M059J (cell line): ENCODE measurements at regions not wholly inside any gene's neighbourhood (a gene's known extent, or its start where the extent isn't known, plus 50 kb on each side); places are given as distances from the start of the nearest gene placed in this dataset.

Experiments
- DNase-seq: peaks from one replicate; pipeline ENCODE4 v3.0.0-alpha.2; 2012; ENCODE audit warnings: low read depth

DNA sequence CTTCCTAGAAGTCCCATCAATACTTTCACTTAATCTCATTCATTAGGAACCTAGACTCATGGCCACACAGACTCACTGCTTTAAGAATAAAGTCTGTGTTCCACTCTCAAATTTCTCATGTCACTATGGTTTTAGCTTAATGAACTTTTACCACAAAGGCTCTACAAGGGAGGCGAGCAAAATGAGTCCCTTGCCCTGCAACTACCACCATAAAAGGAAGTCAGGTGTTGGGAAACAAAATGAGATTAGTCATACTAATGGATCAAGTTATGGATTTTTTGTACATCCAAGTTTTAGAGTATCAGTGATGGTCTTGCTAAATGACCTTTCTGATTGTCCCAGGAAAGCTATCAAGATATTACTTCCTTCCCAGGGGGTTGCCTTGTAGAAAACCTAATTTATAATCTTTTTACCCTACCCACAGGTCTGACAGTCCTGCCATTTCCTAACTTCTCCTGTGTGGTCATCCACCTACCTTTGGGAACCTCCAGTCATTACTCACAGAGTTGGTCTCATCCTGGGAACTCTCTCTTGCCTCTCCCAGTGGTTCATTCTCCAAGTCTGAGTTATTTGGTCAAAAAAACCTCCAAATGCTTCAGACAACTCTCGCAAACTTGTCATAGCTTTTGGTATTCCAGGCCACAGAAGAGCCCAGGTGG is 51.8 kb upstream of the SLC16A1 start:
- DNase-seq, result peak; percentile 22

DNA sequence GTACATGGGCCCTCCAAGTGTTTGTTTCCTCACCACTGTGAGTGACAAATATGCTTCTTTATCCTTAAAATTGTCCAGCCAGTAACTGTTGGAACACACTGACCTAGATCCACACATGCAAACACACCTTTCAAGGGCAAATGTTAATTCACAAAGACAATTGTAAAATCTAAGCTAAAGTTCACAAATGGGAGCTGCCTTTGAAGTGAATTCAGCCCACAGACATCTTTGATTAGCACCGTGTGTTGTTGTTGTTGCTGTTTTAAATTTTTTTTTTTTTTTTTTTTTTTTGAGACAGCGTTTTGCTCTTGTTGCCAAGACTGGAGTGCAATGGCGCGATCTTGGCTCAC is 52.3 kb upstream of the SLC16A1 start:
- no peak for DNase-seq

DNA sequence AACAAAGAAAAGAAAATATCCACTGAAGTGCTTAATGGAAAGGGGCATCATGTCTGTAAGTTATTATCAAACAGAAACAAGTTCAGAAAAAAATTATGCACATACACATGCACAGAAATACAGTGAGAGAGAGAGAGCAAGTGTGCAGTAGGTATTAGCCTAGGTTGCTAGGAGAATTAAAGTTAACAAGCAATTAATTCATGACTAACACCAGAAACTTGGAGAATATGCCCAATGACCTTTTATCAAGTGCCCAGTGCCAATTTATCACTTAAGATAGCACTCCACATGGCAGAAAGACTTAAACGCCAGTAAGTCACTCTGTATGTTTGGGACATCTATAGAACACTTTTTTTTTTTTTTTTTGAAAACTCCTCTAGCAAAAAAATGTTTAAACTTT is 56.2 kb upstream of the SLC16A1 start:
- DNase-seq, result peak; percentile 46

DNA sequence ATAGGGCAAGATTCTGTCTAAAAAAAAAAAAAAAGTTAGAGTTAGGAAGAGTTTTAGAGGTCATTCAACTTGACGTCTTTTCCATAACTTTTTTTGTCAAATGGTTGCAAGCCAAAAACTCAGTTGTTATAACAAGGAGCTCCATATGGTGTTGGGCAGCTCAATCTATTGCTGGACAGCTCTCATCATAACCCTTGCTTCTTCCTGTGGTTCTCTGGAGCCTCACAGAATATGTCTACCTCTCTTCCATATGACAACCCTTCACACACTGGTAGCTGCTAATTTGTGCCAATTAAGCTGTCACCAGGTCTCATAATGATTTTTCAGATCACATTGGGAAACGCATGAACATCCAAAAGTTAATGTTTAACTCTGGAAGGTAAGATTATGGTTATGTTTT is 57.8 kb upstream of the SLC16A1 start:
- DNase-seq, result no peak

DNA sequence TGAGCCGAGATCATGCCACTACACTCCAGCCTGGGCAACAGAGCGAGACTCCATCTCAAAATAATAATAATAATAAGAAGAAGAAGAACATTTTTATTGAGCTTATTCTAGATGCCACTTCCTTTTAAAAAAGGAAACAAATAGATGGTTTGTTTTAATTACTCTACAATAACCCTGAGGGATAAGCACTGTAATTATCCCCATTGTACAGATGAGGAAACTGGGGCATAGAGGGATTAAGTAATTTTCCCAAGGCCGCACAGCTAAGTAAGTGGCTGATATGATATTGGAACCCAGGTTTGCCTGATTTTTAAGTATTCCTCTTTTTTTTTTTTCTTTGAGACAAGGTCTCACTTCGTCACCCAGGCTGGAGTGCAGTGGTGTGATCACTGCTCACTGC is 58.5 kb upstream of the LRIG2 start:
- no peak for DNase-seq

DNA sequence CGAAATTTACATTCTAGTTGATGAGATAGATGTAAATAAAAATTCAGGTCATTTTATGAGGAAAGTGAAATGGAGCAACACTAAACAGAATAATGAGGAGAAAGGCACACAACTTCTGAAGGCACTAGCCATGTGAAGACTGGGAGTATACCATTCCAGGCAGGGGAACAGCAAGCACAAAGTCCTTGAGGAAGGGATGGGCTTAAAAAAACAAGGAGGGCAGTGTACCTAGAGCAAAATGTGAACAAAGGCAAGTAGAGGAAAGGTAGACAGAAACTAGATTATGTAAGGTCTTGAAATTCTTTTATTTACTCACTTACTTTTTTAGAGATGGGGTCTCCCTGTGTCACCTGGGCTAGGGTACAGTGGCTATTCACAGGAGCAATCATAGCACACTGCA is 54.1 kb upstream of the LRIG2 start:
- DNase-seq, result no peak

DNA sequence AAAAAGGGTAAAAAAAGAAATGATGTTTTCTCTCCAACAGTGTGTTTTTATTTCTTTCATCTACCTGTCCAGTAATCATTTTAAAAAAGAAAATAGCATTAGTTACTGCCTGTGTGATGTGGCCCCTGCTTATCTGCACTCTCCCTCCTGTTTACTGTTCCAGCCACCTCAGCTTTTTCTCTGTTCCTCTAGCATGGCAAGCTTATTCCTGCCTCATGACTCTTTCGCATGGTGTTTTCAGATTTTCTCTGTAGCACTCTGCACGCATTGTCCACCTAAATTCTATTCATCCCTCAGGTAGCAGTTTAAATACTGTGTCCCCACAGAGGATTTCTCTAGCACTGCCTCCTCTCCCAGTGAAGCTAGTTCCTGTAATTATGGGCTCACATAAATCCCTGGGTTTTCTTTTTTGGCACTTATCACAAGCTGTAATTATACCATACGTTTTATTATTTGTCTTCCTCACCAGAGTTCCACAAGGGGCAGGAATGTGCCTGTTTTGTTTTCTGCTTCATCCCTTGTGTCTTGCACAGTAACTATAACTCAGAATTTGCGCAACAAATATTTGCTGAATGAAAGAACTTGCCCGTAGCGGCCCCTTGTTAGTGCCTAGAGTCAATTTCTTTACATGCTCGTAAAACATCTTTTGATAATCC is 51.4 kb upstream of the LRIG2 start:
- no peak for DNase-seq
